ENCODE measurements at regions not wholly inside any gene's neighbourhood (a gene's known extent, or its start where the extent isn't known, plus 50 kb on each side); places are given as distances from the start of the nearest gene placed in this dataset.
"Not testable (repeated sequence)": the region's sequence is repeated elsewhere in the genome, so short reads cannot be mapped to it uniquely, and the experiment has no call there.

GRCh38 chr6:56804996-56805395, 149.9 kb upstream of the BEND6 start:
- no peak for DNase-seq (ENCODE audit: low spot score)

GRCh38 chr6:56803594-56803993, 151.3 kb upstream of the BEND6 start:
- DNase-seq (ENCODE audit: low spot score) = no peak

GRCh38 chr6:56802584-56802983, 152.3 kb upstream of the BEND6 start:
- DNase-seq (ENCODE audit: low spot score) = no peak

- no peak for DNase-seq (ENCODE audit: low spot score)
Observed at GRCh38 chr6:56799989-56800388, 154.9 kb upstream of the BEND6 start.

- DNase-seq (ENCODE audit: low spot score) = no peak
Observed at GRCh38 chr6:56798163-56798562, 155.5 kb upstream of the DST start.

- no peak for DNase-seq (ENCODE audit: low spot score)
Observed at GRCh38 chr6:56796196-56796532, 153.5 kb upstream of the DST start.

GRCh38 chr6:56795466-56796195, 152.9 kb upstream of the DST start:
- no peak for DNase-seq (ENCODE audit: low spot score)

GRCh38 chr6:56794421-56794820, 151.7 kb upstream of the DST start:
- no peak for DNase-seq (ENCODE audit: low spot score)

GRCh38 chr6:56793938-56794337, 151.2 kb upstream of the DST start:
- DNase-seq (ENCODE audit: low spot score) = no peak

GRCh38 chr6:56790414-56790813, 147.7 kb upstream of the DST start:
- DNase-seq (ENCODE audit: low spot score) = no peak

GRCh38 chr6:56789879-56790278, 147.2 kb upstream of the DST start:
- DNase-seq (ENCODE audit: low spot score) = no peak

GRCh38 chr6:56789342-56789741, 146.7 kb upstream of the DST start:
- no peak for DNase-seq (ENCODE audit: low spot score)

GRCh38 chr6:56787209-56787608, 144.5 kb upstream of the DST start:
- no peak for DNase-seq (ENCODE audit: low spot score)

- no peak for DNase-seq (ENCODE audit: low spot score)
Observed at GRCh38 chr6:56786256-56786655, 143.6 kb upstream of the DST start.

- not testable (repeated sequence) for DNase-seq (ENCODE audit: low spot score)
Observed at GRCh38 chr6:56785536-56785935, 142.8 kb upstream of the DST start.

GRCh38 chr6:56780109-56780508, 137.4 kb upstream of the DST start:
- DNase-seq (ENCODE audit: low spot score) = not testable (repeated sequence)

GRCh38 chr6:56778503-56778902, 135.8 kb upstream of the DST start:
- DNase-seq (ENCODE audit: low spot score) = not testable (repeated sequence)

GRCh38 chr6:56775498-56776166, 132.9 kb upstream of the DST start:
- no peak for DNase-seq (ENCODE audit: low spot score)

GRCh38 chr6:56772737-56773184, 130.1 kb upstream of the DST start:
- no peak for DNase-seq (ENCODE audit: low spot score)

GRCh38 chr6:56771929-56772607, 129.4 kb upstream of the DST start:
- DNase-seq (ENCODE audit: low spot score) = no peak

- DNase-seq (ENCODE audit: low spot score) = no peak
Observed at GRCh38 chr6:56771189-56771588, 128.5 kb upstream of the DST start.

GRCh38 chr6:56770011-56770520, 127.4 kb upstream of the DST start:
- DNase-seq (ENCODE audit: low spot score) = no peak

- DNase-seq (ENCODE audit: low spot score) = no peak
Observed at GRCh38 chr6:56767892-56768531, 125.3 kb upstream of the DST start.

Data from hematopoietic multipotent progenitor cell treated with erythropoietin and hydrocortisone succinate and interleukin-3 and kit ligand, for 17 days (in vitro differentiated cells).